IPS-15b (cell line): ENCODE measurements at regions not wholly inside any gene's neighbourhood (a gene's known extent, or its start where the extent isn't known, plus 50 kb on each side); places are given as distances from the start of the nearest gene placed in this dataset.

Source experiments
- H3K27me3 ChIP-seq: one replicate; pipeline ENCODE4 v1.6.1; 2013; ENCODE audit warnings: low read length; ENCODE audit not compliant: control insufficient read depth, insufficient read depth
- H3K36me3 ChIP-seq: one replicate; pipeline ENCODE4 v1.6.1; 2013; ENCODE audit warnings: low read length; ENCODE audit not compliant: control insufficient read depth, insufficient read depth
- H3K4me1 ChIP-seq: one replicate; pipeline ENCODE4 v1.6.1; 2013; ENCODE audit warnings: mild to moderate bottlenecking, low read length; ENCODE audit not compliant: control insufficient read depth, insufficient read depth
- H3K4me3 ChIP-seq: one replicate; pipeline ENCODE4 v1.5.1; 2013; ENCODE audit warnings: low read depth, low read length
- H3K9ac ChIP-seq: one replicate; pipeline ENCODE4 v1.6.1; 2013; ENCODE audit warnings: low read depth, mild to moderate bottlenecking, low read length
- H3K9me3 ChIP-seq: one replicate; pipeline ENCODE4 v1.6.1; 2013; ENCODE audit warnings: mild to moderate bottlenecking, low read length; ENCODE audit not compliant: control insufficient read depth, insufficient read depth

DNA sequence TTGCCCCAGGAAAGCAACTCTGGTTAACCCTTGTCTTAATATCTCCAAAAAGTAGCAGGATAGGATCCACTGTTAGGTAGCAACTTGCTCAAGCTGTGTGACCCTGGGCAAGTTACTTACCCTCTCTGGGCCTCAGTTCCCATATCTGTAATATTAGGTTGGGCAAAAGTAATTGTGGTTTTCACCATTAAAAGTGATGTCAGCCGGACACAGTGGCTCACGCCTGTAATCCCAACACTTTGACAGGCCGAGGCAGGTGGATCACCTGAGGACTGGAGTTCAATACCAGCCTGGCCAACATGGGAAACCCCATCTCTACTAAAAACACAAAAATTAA is 179.3 kb downstream of the FOXL1 start:
- H3K9ac ChIP-seq: no peak overlapping the region
- no peaks in the 10 kb centered on the region for H3K9me3 ChIP-seq
- H3K4me3 ChIP-seq: no peak overlapping the region
- peaks cover 8% of the 10 kb centered on the region for H3K27me3 ChIP-seq
- no peaks in the 10 kb centered on the region for H3K4me1 ChIP-seq
- no peaks in the 10 kb centered on the region for H3K36me3 ChIP-seq

DNA sequence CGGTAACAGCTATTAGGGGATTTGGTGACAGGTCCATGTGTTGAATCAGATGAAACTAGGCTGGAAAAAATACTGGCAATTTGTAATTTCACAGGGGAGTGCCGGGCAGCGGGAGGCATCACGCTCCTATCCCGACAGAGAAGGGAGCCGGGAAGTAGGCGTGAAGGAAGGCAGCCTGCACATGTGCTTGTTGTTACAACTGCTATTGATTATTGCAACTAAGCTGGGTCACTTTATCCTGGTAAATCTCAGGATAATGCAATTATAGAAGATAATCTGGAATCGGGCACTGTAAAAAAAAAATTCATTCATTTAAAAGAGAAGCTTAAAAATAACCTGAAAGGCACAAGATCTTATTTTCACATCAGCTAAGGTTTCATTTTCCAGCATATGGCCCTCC is 180.6 kb downstream of the FOXL1 start:
- Histone ChIP-seq H3K4me3 (no peak overlapping the region), H3K4me1 (no peaks in the 10 kb centered on the region), H3K9ac (no peak overlapping the region), H3K9me3 (no peaks in the 10 kb centered on the region), H3K27me3 (peaks cover 9% of the 10 kb centered on the region), H3K36me3 (no peaks in the 10 kb centered on the region)

DNA sequence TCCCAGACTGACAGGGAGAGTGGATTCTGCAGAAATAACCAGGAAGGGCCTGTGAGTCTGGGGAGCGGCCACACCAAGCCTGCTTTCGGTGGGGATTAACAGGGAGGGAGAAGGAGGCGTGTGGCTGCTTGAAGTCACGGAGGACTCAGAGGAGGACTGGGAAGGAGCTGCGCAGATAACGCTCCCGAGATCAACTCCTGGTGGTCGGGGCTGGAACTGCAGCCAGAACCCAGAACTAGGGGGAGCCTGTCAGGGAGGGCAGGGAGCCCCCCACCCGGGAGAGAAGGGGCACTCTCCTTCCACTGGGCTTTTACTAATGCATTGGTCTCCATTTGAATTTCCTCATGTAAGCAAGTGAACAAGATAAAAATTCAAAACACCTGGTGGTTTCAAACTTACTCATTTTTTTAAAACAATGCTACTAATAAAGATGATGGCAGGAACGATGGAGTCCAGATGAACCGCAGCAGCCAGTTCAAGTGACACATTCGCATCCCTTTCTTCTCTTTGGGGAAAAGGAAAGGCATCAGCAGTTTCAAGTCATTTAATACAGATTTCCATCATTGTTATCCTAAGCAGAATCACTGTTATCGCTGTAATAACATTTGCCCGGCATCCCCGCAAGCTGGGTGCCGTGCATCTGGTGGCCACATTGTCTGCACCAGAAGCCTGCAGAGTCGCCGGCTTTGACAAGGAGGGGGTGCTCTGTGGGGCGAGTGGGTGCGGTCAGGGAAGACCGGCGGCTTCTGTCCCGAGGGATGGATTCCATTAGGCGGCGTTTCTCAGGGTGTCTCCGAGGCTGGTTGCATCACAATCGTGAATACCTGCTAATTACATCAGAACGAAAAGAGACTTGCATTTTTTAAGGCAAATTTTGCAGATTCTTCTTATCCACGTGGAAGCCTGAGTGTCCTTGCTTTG is 183.0 kb downstream of the FOXL1 start:
- H3K9ac ChIP-seq: no peak overlapping the region
- H3K36me3 ChIP-seq: no peaks in the 10 kb centered on the region
- H3K4me3 ChIP-seq: peak overlapping the region; percentile 12
- peaks cover 9% of the 10 kb centered on the region for H3K27me3 ChIP-seq
- H3K4me1 ChIP-seq: no peaks in the 10 kb centered on the region
- H3K9me3 ChIP-seq: no peaks in the 10 kb centered on the region

DNA sequence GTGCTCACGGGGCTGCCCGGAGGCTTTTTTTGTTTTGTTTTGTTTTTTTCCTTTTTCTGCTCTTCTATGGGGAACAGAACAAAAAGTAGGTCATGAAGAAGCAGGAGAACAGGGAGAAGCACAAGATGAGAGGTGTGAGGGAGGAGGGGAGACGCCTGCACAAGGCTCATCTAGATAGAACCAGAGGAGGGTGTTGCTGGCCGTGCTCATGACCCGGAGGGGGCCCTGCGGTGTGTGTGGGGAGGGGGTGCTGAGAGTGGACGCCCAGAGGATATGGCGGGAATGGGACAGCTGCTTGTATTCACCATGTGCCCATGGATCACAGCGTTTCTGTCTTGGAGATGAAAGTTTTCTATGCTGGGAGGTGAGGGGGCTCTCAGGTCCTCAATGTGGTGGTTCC is 183.7 kb downstream of the FOXL1 start:
- H3K27me3 ChIP-seq: peaks cover 9% of the 10 kb centered on the region
- H3K9ac ChIP-seq: no peak overlapping the region
- no peak overlapping the region for H3K4me3 ChIP-seq
- no peaks in the 10 kb centered on the region for H3K36me3 ChIP-seq
- no peaks in the 10 kb centered on the region for H3K4me1 ChIP-seq
- H3K9me3 ChIP-seq: no peaks in the 10 kb centered on the region

DNA sequence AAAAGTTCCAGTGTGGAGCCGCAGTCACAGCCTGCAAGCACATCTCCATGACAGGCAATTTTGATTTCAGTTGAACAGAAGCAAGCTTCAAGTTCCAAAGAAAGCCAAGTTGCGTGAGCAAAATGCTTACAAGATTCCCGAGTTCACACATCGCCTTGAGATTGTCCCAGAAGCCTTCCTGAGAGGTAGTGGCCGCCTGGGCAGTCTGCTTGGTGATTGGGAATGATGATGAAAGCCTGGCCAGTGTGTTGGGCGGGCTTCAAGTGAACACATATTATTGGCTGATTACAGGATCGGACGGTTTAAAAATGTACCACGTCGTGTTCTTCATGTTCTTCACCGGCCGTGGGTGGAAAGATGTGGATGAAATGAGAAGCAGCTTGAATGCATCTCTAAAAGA is 185.5 kb downstream of the FOXL1 start:
- Histone ChIP-seq H3K36me3 (no peaks in the 10 kb centered on the region), H3K27me3 (peaks cover 9% of the 10 kb centered on the region), H3K9ac (no peak overlapping the region), H3K9me3 (no peaks in the 10 kb centered on the region), H3K4me3 (no peak overlapping the region), H3K4me1 (no peaks in the 10 kb centered on the region)

DNA sequence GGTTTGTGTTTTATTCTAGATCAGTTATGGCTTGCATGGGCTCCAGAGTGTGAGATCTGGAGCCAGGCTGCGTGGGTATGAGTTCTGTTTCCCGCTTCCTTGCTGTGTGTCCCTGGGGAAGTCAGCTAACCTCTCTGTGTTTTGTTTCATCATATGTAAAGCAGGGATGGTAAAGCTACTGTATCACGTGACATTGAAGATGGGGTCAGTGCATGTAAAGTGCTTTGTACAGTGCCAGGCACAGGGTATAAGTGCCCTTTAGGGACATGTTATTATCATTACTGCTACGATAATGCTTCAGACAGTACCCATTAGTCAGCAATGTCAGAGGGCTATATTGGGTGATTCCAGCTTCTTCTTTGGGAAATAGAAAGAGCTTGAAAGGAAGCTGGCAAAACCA is 186.2 kb downstream of the FOXL1 start:
- Histone ChIP-seq H3K4me3 (no peak overlapping the region), H3K36me3 (no peaks in the 10 kb centered on the region), H3K9ac (no peak overlapping the region), H3K4me1 (no peaks in the 10 kb centered on the region), H3K27me3 (peaks cover 9% of the 10 kb centered on the region), H3K9me3 (no peaks in the 10 kb centered on the region)

DNA sequence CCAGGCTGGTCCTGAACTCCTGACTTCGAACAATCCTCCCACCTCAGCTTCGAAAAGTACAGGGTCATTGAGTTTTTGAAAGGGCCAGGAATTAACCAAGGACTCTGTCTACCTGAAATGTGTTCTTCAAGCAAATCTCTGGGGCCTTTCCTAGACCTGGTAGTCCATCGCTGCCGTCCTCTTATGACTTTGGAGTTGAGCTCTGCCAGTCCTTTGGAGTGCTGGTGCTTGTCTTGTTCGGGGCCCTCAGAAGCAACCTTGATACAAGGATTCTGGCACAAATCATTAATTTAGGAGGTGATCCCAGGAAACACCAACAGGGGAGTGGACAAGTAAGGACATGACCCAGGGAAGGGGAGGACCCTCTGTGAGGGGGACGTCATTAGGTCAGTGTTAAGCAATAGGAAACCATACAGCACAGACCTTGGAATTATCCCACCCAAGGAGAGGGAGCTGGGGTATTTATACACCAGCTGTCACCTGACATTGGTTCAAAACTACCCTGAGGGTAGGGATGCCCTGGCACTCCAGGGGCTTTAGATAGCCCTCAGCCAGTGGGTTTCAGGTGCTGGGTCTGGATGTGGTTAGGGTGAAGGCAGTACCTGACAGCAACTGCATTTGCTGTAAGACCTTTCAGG is 187.2 kb downstream of the FOXL1 start:
- no peaks in the 10 kb centered on the region for H3K4me1 ChIP-seq
- no peak overlapping the region for H3K9ac ChIP-seq
- peaks cover 7% of the 10 kb centered on the region for H3K27me3 ChIP-seq
- no peaks in the 10 kb centered on the region for H3K36me3 ChIP-seq
- no peaks in the 10 kb centered on the region for H3K9me3 ChIP-seq
- H3K4me3 ChIP-seq: no peak overlapping the region

DNA sequence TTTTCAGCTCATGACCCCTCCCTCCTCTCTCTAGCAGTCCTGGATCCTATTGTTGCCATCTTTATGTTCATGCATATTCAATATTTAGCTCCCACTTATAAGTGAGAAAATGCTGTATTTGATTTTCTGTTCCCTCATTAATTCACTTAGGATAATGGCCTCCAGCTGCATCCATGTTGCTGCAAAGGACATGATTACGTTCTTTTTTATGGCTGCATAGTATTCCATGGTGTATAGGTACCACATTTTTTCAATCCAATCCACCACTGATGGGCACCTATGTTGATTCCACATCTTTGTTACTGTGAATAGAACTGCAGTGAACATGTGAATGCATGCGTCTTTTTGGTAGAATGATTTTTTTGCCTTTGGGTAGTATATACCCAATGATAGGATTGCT is 188.4 kb downstream of the FOXL1 start:
- Histone ChIP-seq H3K27me3 (peaks cover 9% of the 10 kb centered on the region), H3K36me3 (no peaks in the 10 kb centered on the region), H3K9me3 (no peaks in the 10 kb centered on the region), H3K4me1 (no peaks in the 10 kb centered on the region), H3K4me3 (no peak overlapping the region), H3K9ac (no peak overlapping the region)

DNA sequence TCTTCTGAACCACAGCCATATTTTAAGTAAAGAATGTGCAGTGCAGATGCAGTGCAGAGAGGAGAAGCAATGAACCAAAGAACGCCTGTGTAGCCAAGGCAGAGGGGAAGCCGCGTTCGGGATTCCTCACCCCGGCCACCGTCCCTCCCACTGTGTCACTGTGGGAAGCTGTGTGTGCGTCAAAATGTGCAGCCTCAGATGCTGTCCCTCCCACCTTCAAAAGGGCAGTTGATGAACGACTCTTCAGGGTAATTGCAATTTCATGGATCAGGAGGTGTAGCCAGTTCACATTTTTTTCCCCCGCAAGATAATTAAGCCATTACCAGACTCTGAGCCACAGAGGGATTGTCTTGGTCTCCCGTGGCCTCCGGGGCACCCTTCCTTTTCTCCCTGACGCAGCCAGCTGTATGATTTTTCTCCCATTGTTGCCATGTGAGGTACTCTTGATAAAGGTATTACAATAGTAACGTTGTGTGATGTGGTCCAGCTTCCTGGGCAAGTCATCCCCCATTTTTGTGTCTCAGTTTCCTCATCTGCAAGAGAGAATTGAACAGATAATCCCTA is 190.0 kb downstream of the FOXL1 start:
- no peak overlapping the region for H3K4me3 ChIP-seq
- no peak overlapping the region for H3K9ac ChIP-seq
- peaks cover 2% of the 10 kb centered on the region for H3K27me3 ChIP-seq
- H3K9me3 ChIP-seq: no peaks in the 10 kb centered on the region
- no peaks in the 10 kb centered on the region for H3K4me1 ChIP-seq
- no peaks in the 10 kb centered on the region for H3K36me3 ChIP-seq

DNA sequence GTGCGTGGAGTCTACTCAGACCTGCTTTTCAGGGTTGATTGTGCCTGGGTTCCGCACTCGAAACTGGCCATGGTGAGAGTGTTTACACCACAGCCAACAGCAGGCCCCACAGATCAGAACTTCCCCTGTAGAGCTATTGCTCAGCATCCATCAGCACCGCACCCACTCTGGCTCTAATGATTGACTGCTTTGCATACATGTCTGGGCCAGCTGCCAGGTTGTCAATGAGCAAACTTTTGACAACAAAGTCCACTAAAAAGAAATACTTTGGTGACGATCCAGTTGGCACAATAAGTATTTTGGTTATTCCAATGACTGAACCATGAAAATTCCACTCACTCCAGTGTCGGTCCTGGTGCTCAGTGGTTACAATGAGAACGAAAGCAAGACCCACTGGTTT is 190.7 kb downstream of the FOXL1 start:
- H3K4me3 ChIP-seq: no peak overlapping the region
- H3K9me3 ChIP-seq: no peaks in the 10 kb centered on the region
- no peaks in the 10 kb centered on the region for H3K4me1 ChIP-seq
- H3K36me3 ChIP-seq: no peaks in the 10 kb centered on the region
- H3K9ac ChIP-seq: no peak overlapping the region
- H3K27me3 ChIP-seq: peaks cover 2% of the 10 kb centered on the region

DNA sequence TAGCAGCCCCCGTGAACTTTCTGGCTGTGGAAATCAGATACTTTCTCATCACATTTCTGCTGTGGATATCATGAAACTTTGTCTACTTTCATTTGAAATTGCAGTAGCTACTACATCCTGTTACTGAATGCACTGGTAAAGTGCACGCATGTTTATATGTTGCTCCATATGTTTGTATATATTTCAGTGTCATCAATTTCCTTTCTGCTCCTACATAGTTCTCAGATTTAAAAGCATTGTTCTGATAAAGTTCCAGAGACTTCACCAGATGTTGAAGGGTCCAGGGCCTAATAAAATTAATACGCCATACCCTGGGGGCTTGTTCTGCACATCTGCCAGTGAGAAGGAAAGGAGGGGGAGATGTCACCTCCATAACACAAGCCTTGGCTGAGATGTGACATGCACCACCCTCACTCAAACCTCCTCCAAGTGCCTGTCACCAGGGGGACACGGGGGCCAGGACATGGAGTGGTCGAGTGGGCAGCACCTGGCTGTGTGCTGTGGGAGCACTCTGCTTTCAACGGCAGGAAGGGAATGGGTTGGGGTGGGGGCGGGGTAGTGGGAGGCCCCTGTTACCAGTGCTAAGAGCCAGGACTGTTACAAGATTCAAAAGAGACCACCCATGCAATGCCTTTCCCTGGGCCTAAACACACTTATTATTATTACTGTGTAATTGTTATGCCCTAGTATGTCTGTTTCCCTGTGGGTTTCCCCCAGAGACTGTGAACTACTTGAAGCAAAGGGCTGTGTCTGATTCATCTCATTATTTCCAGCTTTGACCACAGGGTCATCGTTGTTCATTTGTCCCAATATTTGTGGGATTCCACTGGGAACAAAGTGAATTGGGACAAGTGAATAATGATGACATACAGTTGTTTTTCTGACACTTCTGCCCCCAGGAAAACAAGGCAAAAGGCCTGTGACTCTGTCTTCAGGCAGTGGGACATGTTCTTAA is 193.4 kb downstream of the FOXL1 start:
- Histone ChIP-seq H3K4me3 (no peak overlapping the region), H3K27me3 (peaks cover 2% of the 10 kb centered on the region), H3K4me1 (no peaks in the 10 kb centered on the region), H3K9ac (no peak overlapping the region), H3K9me3 (no peaks in the 10 kb centered on the region), H3K36me3 (no peaks in the 10 kb centered on the region)
